Memory B cell (primary cell): ENCODE measurements at regions not wholly inside any gene's neighbourhood (a gene's known extent, or its start where the extent isn't known, plus 50 kb on each side); places are given as distances from the start of the nearest gene placed in this dataset.

Experiments used
- ATAC-seq: fragments of 150-1000 bp; cut with Tn5 transposase; 2 replicates; pipeline ENCODE4 v1.10.0; 2021; ENCODE audit warnings: low read depth, mild to moderate bottlenecking, moderate library complexity
- DNase-seq, 2 donors: peaks; one replicate each; pipeline ENCODE4 v3.0.0; 2022; ENCODE audit warnings: low spot score in 2 of 2
- H3K27ac Mint-ChIP-seq: one replicate; pipeline ENCODE4 v1.8.0; 2022; ENCODE audit warnings: mild to moderate bottlenecking, moderate library complexity, mixed read lengths
- H3K27me3 Mint-ChIP-seq: one replicate; pipeline ENCODE4 v1.8.0; 2022; ENCODE audit warnings: mixed read lengths
- H3K36me3 Mint-ChIP-seq: one replicate; pipeline ENCODE4 v1.8.0; 2022; ENCODE audit warnings: mild to moderate bottlenecking, mixed read lengths
- H3K4me1 Mint-ChIP-seq: one replicate; pipeline ENCODE4 v1.8.0; 2022; ENCODE audit warnings: mixed read lengths
- H3K4me3 Mint-ChIP-seq: one replicate; pipeline ENCODE4 v1.8.0; 2022; ENCODE audit warnings: mild to moderate bottlenecking, moderate library complexity, mixed read lengths
- H3K9me3 Mint-ChIP-seq: one replicate; pipeline ENCODE4 v1.8.0; 2022; ENCODE audit warnings: mixed read lengths

DNA sequence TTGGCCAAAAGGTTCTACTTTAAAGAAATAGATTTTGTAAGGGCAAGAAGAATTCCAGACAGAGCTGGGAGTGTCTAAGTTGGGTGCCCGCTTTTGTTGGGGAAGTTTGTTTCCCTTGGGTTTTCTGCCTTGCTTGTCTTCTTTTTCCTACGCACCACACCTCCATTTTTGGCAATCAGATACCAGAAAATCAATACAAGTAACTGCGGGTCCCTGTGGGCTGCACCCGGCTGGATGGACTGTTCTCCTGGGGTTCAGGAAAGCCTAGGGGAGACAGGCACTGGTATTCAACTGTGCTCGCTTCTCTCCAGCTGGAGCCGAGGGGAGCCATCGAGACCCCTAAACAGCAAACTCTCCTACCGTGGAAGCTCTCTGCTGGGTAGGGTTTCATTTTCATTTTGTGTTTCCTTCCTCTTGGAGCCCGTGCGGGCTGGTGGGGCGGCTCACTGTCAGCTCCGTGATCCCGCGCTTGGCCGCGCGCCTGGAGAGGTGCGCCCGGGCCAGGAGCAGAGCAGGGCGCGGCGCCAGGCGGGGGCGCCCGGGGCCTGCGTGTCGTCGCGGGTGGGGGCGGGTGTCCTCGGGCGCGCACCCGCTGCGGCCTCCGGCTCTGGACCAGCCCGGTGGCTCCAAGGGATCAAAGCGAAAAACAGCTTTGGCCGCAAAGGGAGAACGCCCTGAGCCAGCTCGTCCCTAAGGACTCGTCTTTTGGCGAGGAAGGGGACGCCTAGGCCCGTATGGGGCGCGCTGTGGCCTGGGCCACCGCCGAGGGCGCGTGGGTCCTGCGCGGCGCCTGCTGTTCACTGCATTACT lies 347.2 kb downstream of the ZNF536 start:
- H3K4me3 Mint-ChIP-seq = peak overlapping the region; percentile 71
- peaks cover 3% of the 10 kb centered on the region for H3K4me1 Mint-ChIP-seq
- DNase-seq (peak in 1 of 2 donors; percentile 10), ATAC-seq (no peak)
- H3K9me3 Mint-ChIP-seq = peaks cover 7% of the 10 kb centered on the region
- H3K27ac Mint-ChIP-seq = no peak overlapping the region
- H3K27me3 Mint-ChIP-seq = peaks cover 5% of the 10 kb centered on the region
- peaks cover 1% of the 10 kb centered on the region for H3K36me3 Mint-ChIP-seq

- Mint-ChIP-seq H3K36me3 (peaks cover 1% of the 10 kb centered on the region), H3K4me3 (peak overlapping the region; percentile 39)
- no peak for DNase-seq
Measured at GRCh38 chr19:30718707-30719106, 346.5 kb downstream of the ZNF536 start.

DNA sequence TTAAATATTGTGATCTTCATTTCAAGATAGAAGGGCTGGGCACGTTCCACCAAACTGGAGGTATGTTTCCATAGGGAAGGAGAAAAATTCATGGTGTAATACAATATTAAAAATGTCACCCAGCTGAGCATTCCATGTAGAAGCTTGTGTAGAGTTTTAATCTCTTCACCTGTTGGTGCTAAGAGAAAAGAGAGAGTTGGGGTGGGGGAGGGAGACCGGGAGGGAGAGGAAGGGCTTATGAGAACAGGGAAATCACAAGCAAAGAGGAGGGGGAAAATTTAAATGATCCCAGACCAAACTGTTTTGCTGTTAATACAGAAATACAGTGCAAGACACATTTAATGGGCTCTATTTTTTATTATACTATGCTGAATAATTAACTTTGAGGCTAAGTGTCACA lies 345.8 kb downstream of the ZNF536 start:
- H3K9me3 Mint-ChIP-seq = peaks cover 5% of the 10 kb centered on the region
- peaks cover 3% of the 10 kb centered on the region for H3K4me1 Mint-ChIP-seq
- H3K27me3 Mint-ChIP-seq = peaks cover 5% of the 10 kb centered on the region
- no peak overlapping the region for H3K27ac Mint-ChIP-seq
- H3K36me3 Mint-ChIP-seq = peaks cover 1% of the 10 kb centered on the region
- no peak overlapping the region for H3K4me3 Mint-ChIP-seq
- ATAC-seq (no peak), DNase-seq (no peak)

More at GRCh38 chr19:30718707-30719106, 346.5 kb downstream of the ZNF536 start:
- Mint-ChIP-seq H3K9me3 (peaks cover 5% of the 10 kb centered on the region), H3K27ac (no peak overlapping the region), H3K4me1 (peaks cover 3% of the 10 kb centered on the region), H3K27me3 (peaks cover 5% of the 10 kb centered on the region)
- no peak for ATAC-seq

GRCh38 chr19:30717381-30717780 lies 345.2 kb downstream of the ZNF536 start:
- DNase-seq (no peak), ATAC-seq (no peak)
- no peak overlapping the region for H3K27ac Mint-ChIP-seq
- no peak overlapping the region for H3K4me3 Mint-ChIP-seq
- H3K36me3 Mint-ChIP-seq = peaks cover 1% of the 10 kb centered on the region
- peaks cover 3% of the 10 kb centered on the region for H3K4me1 Mint-ChIP-seq
- peaks cover 5% of the 10 kb centered on the region for H3K27me3 Mint-ChIP-seq
- peaks cover 5% of the 10 kb centered on the region for H3K9me3 Mint-ChIP-seq

DNA sequence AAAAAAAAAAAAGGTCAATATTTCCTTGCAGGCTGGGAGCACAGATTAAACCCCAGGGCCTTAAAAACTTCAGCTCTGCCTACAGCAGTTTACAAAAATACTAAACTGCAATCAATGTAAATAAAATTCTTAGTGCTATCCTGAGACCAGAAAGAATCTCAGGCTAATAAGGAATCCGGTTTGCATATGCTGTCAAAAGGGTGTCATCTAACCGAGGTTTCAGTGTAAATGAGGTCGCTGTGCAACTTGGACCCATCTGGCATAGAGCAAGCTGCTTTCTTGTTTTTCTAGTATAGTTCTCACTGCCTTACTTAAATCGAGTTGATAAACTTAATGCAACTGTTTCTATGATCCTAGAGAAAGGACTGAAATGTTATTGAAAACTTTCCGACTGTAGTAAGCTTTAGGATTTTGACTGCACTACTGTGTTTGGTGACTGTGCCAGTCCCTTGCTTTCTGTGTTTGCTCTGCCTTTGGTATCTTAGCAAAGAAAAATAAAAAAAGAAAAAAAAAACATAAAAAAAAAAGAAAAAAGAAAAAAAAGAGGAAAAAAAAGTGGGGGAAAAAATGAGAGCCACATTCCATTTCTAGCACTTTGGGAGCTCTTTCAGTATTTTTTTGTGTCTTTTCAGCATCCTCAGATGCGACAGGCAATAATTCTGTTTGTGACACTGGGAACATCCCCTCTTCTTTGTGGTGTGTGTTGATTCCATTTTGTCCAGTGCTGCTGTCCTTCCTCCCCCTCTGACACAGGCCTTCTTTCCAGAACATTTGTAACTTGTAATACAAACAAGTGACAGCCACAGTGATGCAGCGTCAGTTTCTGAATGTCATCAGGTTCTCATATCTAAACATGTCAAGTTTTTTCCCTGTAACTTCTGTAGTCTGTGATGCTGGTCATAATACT lies 340.5 kb downstream of the ZNF536 start:
- no peak overlapping the region for H3K27ac Mint-ChIP-seq
- no peaks in the 10 kb centered on the region for H3K4me1 Mint-ChIP-seq
- H3K9me3 Mint-ChIP-seq = peaks cover 2% of the 10 kb centered on the region
- DNase-seq (no peak), ATAC-seq (no peak)
- H3K4me3 Mint-ChIP-seq = no peak overlapping the region
- H3K27me3 Mint-ChIP-seq = peaks cover 2% of the 10 kb centered on the region
- H3K36me3 Mint-ChIP-seq = peaks cover 1% of the 10 kb centered on the region

DNA sequence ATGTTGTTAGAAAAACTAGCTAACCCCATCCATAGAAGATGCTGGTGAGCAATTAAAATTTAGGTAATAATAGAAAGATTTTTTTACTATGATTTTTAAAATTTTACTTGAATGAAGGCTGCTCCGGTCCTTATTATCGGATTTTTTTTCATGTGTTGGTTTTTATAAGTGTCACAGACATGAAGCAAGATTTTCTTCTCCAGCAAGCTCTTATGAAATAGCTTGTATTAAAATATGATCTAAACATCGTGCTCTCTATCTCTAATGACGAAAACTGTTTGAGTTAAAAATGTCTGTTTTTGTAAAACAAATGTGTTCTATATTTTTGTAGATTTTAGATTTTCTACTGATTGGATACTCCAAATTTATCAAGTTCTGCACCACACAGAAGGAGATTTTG lies 339.6 kb downstream of the ZNF536 start:
- Mint-ChIP-seq H3K36me3 (peaks cover 1% of the 10 kb centered on the region), H3K27ac (no peak overlapping the region), H3K9me3 (peaks cover 2% of the 10 kb centered on the region), H3K27me3 (peaks cover 2% of the 10 kb centered on the region), H3K4me3 (no peak overlapping the region), H3K4me1 (no peaks in the 10 kb centered on the region)
- DNase-seq = no peak
- no peak for ATAC-seq

DNA sequence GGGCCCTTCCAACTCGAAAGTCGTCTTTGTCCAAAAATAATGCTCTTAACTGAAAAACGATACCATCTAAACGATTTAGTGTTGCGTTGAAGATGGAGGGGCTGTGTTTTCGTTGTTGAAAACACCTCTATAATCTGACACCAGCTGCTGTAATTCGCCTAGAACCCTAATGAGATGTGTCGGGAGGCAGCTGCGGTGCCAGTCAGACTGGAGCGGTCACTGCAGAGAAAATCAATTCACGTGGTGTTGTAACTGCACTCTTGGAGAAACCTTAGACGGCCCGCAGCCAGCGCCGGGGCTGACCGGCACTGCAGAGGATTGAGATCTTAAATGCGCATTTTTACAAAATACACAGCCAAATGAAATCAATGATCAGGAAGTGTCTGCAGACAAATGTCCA lies 339.1 kb downstream of the ZNF536 start:
- Mint-ChIP-seq H3K27ac (no peak overlapping the region), H3K27me3 (peaks cover 2% of the 10 kb centered on the region), H3K4me3 (no peak overlapping the region), H3K9me3 (peaks cover 2% of the 10 kb centered on the region), H3K4me1 (no peaks in the 10 kb centered on the region), H3K36me3 (peaks cover 1% of the 10 kb centered on the region)
- ATAC-seq (no peak), DNase-seq (no peak)

DNA sequence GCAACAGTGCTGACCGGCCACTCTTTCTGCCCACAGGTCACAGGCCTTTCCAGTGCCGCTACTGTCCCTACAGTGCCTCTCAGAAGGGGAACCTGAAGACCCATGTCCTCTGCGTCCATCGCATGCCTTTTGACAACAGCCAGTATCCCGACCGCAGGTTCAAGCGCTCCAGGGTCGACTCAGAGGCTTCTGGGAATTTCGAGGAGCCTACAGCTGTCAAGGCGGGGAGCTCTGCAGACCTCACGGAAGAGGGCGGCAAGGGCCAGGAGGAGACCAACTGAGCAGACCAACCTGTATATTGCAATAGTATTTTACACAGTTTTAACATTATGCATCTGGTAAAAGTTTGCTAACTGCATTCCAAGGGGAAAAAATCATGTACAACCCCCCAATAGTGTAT lies 338.5 kb downstream of the ZNF536 start:
- Mint-ChIP-seq H3K27ac (no peak overlapping the region), H3K4me3 (no peak overlapping the region), H3K36me3 (peaks cover 1% of the 10 kb centered on the region), H3K27me3 (peaks cover 2% of the 10 kb centered on the region), H3K4me1 (no peaks in the 10 kb centered on the region), H3K9me3 (peaks cover 3% of the 10 kb centered on the region)
- no peak for DNase-seq
- ATAC-seq = no peak

DNA sequence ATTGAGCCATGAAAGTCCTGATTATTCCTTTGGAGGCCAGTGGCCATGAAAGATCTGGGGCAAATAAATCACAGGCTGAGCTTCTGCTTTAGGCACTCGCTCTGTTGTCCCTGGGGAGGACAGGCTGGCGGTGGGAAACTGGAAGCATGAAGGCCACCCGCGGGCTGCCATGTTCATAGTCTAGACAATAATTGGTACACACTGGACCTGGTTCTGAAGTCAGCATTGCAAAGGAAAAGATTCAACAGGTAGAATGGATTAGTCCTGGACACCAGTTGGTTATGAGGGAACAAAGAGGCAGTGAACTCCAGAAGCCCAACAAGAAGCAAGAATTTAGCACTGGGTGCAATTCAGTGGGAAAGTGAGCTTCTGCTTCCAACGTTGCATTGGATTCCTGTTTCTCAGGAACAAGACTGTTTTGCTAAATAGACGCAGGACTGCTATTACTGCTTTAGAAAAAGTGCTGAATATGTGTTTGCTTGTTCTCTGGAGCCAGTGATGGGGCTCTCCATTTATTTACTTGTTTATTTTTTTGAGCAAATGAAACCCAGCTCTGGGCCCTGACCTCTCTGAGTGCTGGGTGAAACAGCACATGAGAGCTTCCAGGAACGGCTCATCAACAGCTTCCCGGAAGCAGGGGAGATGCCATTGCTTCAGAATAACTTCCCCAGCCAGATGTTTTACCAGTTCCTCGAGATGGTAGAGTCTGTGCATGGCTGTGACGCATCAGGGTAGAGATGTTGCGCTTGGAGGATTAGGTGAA lies 336.4 kb downstream of the ZNF536 start:
- H3K36me3 Mint-ChIP-seq = no peaks in the 10 kb centered on the region
- H3K27me3 Mint-ChIP-seq = no peaks in the 10 kb centered on the region
- ATAC-seq = no peak
- no peak overlapping the region for H3K27ac Mint-ChIP-seq
- H3K9me3 Mint-ChIP-seq = peaks cover 1% of the 10 kb centered on the region
- no peak for DNase-seq
- H3K4me1 Mint-ChIP-seq = no peaks in the 10 kb centered on the region
- no peak overlapping the region for H3K4me3 Mint-ChIP-seq

GRCh38 chr19:30704771-30705330 lies 332.7 kb downstream of the ZNF536 start:
- H3K4me1 Mint-ChIP-seq = no peaks in the 10 kb centered on the region
- peaks cover 5% of the 10 kb centered on the region for H3K9me3 Mint-ChIP-seq
- H3K27ac Mint-ChIP-seq = no peak overlapping the region
- H3K36me3 Mint-ChIP-seq = peaks cover 2% of the 10 kb centered on the region
- no peak for ATAC-seq
- no peaks in the 10 kb centered on the region for H3K27me3 Mint-ChIP-seq
- DNase-seq = no peak
- H3K4me3 Mint-ChIP-seq = no peak overlapping the region

DNA sequence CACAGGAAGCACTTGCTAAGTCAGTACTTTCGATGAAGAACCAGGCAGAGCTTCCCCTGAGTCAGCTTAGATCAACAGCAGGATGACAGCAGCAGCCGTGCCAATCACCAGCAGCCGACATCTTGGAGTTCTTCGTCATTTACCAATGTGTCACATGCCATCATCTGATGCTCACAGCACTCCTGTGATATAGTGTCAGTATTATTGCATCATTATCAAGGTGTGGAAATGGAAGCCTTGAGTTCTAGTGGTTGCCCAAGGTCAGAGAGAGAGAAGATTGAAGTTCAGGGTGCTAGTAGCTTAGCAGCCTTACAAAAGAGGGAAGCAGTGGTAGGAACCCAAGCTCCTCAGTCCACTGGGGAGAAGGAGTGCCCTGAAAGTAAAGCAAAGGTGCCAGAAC lies 331.5 kb downstream of the ZNF536 start:
- no peak overlapping the region for H3K4me3 Mint-ChIP-seq
- peaks cover 6% of the 10 kb centered on the region for H3K9me3 Mint-ChIP-seq
- DNase-seq (no peak), ATAC-seq (no peak)
- H3K27me3 Mint-ChIP-seq = no peaks in the 10 kb centered on the region
- H3K27ac Mint-ChIP-seq = no peak overlapping the region
- H3K36me3 Mint-ChIP-seq = peaks cover 3% of the 10 kb centered on the region
- no peaks in the 10 kb centered on the region for H3K4me1 Mint-ChIP-seq

- no peaks in the 10 kb centered on the region for H3K4me1 Mint-ChIP-seq
- ATAC-seq = no peak
- H3K27me3 Mint-ChIP-seq = no peaks in the 10 kb centered on the region
- no peak overlapping the region for H3K4me3 Mint-ChIP-seq
- H3K27ac Mint-ChIP-seq = no peak overlapping the region
- H3K9me3 Mint-ChIP-seq = peaks cover 6% of the 10 kb centered on the region
- peaks cover 3% of the 10 kb centered on the region for H3K36me3 Mint-ChIP-seq
- no peak for DNase-seq
Measured at GRCh38 chr19:30701178-30701577, 329.0 kb downstream of the ZNF536 start.

DNA sequence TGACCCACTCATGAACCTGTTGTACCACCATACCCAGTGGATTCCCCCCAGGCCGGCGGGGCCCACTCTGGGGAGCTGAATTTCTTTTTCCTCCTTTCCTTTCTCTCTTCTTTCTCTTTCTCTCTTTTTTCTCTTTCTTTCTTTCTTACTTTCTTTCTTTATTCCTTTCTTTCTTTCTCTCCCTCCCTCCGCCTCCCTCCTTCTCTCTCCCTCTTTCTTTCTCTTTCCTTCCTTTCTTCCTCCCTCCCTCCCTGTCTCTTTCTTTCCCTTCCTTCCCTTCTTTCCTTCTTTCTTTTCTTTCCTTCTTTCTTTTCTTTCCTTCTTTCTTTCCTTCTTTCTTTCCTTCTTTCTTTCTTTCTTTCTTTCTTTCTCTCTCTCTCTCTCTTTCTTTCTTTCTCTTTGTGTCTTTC lies 327.7 kb downstream of the ZNF536 start:
- Mint-ChIP-seq H3K27ac (no peak overlapping the region), H3K9me3 (peaks cover 6% of the 10 kb centered on the region), H3K27me3 (no peaks in the 10 kb centered on the region), H3K36me3 (peaks cover 3% of the 10 kb centered on the region), H3K4me1 (no peaks in the 10 kb centered on the region), H3K4me3 (no peak overlapping the region)
- ATAC-seq (no peak), DNase-seq (no peak)
